ENCODE measurements at regions not wholly inside any gene's neighbourhood (a gene's known extent, or its start where the extent isn't known, plus 50 kb on each side); places are given as distances from the start of the nearest gene placed in this dataset.

DNA sequence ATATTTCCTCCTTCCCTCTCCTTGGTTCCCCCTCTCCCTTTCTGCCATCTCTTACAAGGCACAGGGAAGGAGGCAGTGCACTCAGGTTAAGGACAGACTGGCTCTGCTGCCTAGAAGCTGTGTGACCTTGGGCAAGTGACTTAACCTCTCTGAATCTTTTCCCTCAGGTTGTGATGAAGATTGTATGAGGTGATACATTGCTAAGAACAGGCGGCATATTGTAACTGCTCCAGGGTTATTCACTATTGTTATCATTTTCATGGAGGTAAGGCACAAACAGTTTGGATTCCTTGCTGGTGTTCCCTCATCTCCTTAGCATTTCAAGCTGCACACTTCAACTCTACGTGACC, 126.6 kb upstream of the CXCR4 start:
- TF ChIP-seq, protein P1, sequence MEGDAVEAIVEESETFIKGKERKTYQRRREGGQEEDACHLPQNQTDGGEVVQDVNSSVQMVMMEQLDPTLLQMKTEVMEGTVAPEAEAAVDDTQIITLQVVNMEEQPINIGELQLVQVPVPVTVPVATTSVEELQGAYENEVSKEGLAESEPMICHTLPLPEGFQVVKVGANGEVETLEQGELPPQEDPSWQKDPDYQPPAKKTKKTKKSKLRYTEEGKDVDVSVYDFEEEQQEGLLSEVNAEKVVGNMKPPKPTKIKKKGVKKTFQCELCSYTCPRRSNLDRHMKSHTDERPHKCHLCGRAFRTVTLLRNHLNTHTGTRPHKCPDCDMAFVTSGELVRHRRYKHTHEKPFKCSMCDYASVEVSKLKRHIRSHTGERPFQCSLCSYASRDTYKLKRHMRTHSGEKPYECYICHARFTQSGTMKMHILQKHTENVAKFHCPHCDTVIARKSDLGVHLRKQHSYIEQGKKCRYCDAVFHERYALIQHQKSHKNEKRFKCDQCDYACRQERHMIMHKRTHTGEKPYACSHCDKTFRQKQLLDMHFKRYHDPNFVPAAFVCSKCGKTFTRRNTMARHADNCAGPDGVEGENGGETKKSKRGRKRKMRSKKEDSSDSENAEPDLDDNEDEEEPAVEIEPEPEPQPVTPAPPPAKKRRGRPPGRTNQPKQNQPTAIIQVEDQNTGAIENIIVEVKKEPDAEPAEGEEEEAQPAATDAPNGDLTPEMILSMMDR (IDR thresholded peaks at IDR 0.05; ENCODE audit: insufficient read depth, low read depth, low read length), result no peak
- no peak for TF ChIP-seq EZH2 (IDR thresholded peaks at IDR 0.05; ENCODE audit: insufficient read depth, low read length)
